ENCODE measurements at regions not wholly inside any gene's neighbourhood (a gene's known extent, or its start where the extent isn't known, plus 50 kb on each side); places are given as distances from the start of the nearest gene placed in this dataset.

- Mint-ChIP-seq H3K36me3 (ENCODE audit: low read depth) (no peaks in the 10 kb centered on the region), H3K27me3 (no peaks in the 10 kb centered on the region), H3K4me1 (no peaks in the 10 kb centered on the region), H3K9me3 (no peaks in the 10 kb centered on the region), H3K4me3 (no peak overlapping the region), H3K27ac (no peak overlapping the region)
- ChIA-PET CTCF (no interaction called here), POLR2A (no interaction called here)
- no peak for DNase-seq
Observed at GRCh38 chr19:29336425-29336824, 123.5 kb upstream of the UQCRFS1 start.

- POLR2A ChIA-PET, result no interaction called here
- DNase-seq, result no peak
- H3K4me1 Mint-ChIP-seq, result no peaks in the 10 kb centered on the region
- no peaks in the 10 kb centered on the region for H3K36me3 Mint-ChIP-seq (ENCODE audit: low read depth)
- H3K9me3 Mint-ChIP-seq, result no peaks in the 10 kb centered on the region
- H3K27ac Mint-ChIP-seq, result no peak overlapping the region
- CTCF ChIA-PET, result no interaction called here
- no peaks in the 10 kb centered on the region for H3K27me3 Mint-ChIP-seq
- H3K4me3 Mint-ChIP-seq, result no peak overlapping the region
Observed at GRCh38 chr19:29337029-29337428, 124.1 kb upstream of the UQCRFS1 start.

DNA sequence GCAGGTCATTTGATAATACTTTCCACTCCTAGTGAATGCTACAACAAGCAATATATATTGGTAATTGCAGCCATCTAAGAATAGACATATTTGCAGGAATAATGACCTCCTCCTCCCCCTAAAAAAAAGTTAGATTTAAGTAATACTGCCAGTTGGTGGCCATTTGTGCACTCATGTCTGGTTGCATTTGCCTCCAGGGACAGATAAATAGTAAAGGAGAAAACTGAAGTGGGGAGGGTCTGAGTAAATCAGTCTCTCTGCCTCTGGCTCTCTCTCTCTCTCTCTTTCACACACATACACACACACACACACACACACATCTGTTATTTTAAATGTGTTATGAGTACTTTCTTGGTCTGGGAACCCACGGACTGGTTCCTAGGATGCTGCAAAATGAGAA is 125.5 kb upstream of the UQCRFS1 start:
- CTCF ChIA-PET, result no interaction called here
- Mint-ChIP-seq H3K4me3 (no peak overlapping the region), H3K36me3 (ENCODE audit: low read depth) (no peaks in the 10 kb centered on the region), H3K27me3 (no peaks in the 10 kb centered on the region), H3K9me3 (peaks cover 11% of the 10 kb centered on the region), H3K4me1 (no peaks in the 10 kb centered on the region), H3K27ac (no peak overlapping the region)
- POLR2A ChIA-PET, result no interaction called here
- DNase-seq, result no peak

GRCh38 chr19:29342721-29343120 is 129.8 kb upstream of the UQCRFS1 start:
- Mint-ChIP-seq H3K4me1 (no peaks in the 10 kb centered on the region), H3K36me3 (ENCODE audit: low read depth) (no peaks in the 10 kb centered on the region), H3K4me3 (no peak overlapping the region), H3K27me3 (peaks cover 5% of the 10 kb centered on the region), H3K9me3 (peaks cover 18% of the 10 kb centered on the region), H3K27ac (no peak overlapping the region)
- POLR2A ChIA-PET, result no interaction called here
- no peak for DNase-seq
- CTCF ChIA-PET, result no interaction called here

GRCh38 chr19:29364224-29364726 is 151.3 kb upstream of the UQCRFS1 start:
- CTCF ChIA-PET, result no interaction called here
- POLR2A ChIA-PET, result no interaction called here
- DNase-seq, result no peak
- H3K27ac Mint-ChIP-seq, result no peak overlapping the region
- no peaks in the 10 kb centered on the region for H3K36me3 Mint-ChIP-seq (ENCODE audit: low read depth)
- H3K9me3 Mint-ChIP-seq, result peaks cover 2% of the 10 kb centered on the region
- peaks cover 29% of the 10 kb centered on the region for H3K27me3 Mint-ChIP-seq
- no peaks in the 10 kb centered on the region for H3K4me1 Mint-ChIP-seq
- H3K4me3 Mint-ChIP-seq, result no peak overlapping the region

DNA sequence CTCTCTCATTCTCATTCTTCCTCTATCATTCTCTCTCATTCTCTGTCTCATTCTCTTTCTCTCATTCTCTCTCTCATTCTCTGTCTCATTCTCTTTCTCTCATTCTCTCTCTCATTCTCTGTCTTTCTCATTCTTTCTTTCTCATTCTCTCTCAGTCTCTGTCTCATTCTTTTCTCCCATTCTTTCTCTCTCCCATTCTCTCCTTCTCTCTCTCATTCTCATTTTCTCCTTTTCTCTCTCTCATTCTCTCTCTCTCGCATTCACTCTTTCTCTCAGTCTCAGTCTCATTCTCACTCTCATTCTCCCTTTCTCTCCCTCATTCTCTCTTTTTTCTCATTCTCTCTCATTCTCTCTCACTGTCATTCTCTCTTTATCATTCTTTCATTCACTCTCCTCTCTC is 152.0 kb upstream of the UQCRFS1 start:
- peaks cover 27% of the 10 kb centered on the region for H3K27me3 Mint-ChIP-seq
- no peak overlapping the region for H3K27ac Mint-ChIP-seq
- no peak overlapping the region for H3K4me3 Mint-ChIP-seq
- no peak for DNase-seq
- H3K9me3 Mint-ChIP-seq, result peaks cover 2% of the 10 kb centered on the region
- H3K36me3 Mint-ChIP-seq (ENCODE audit: low read depth), result no peaks in the 10 kb centered on the region
- no peaks in the 10 kb centered on the region for H3K4me1 Mint-ChIP-seq
- CTCF ChIA-PET, result no interaction called here
- POLR2A ChIA-PET, result no interaction called here

GRCh38 chr19:29365836-29366417 is 153.0 kb upstream of the UQCRFS1 start:
- CTCF ChIA-PET, result interaction anchor here (0.7 kb wide), 1 partner anchor 50 kb away, joined by 3 read pairs; no protein-coding TSS in a partner anchor
- no peak overlapping the region for H3K4me3 Mint-ChIP-seq
- no peak overlapping the region for H3K27ac Mint-ChIP-seq
- DNase-seq, result no peak
- POLR2A ChIA-PET, result no interaction called here
- H3K27me3 Mint-ChIP-seq, result peaks cover 26% of the 10 kb centered on the region
- H3K4me1 Mint-ChIP-seq, result no peaks in the 10 kb centered on the region
- no peaks in the 10 kb centered on the region for H3K36me3 Mint-ChIP-seq (ENCODE audit: low read depth)
- H3K9me3 Mint-ChIP-seq, result peaks cover 2% of the 10 kb centered on the region

- Mint-ChIP-seq H3K9me3 (peaks cover 2% of the 10 kb centered on the region), H3K27me3 (peaks cover 26% of the 10 kb centered on the region), H3K4me1 (no peaks in the 10 kb centered on the region), H3K4me3 (no peak overlapping the region), H3K36me3 (ENCODE audit: low read depth) (no peaks in the 10 kb centered on the region), H3K27ac (no peak overlapping the region)
- ChIA-PET CTCF (no interaction called here), POLR2A (no interaction called here)
- DNase-seq, result no peak
Observed at GRCh38 chr19:29366757-29367156, 153.8 kb upstream of the UQCRFS1 start.

DNA sequence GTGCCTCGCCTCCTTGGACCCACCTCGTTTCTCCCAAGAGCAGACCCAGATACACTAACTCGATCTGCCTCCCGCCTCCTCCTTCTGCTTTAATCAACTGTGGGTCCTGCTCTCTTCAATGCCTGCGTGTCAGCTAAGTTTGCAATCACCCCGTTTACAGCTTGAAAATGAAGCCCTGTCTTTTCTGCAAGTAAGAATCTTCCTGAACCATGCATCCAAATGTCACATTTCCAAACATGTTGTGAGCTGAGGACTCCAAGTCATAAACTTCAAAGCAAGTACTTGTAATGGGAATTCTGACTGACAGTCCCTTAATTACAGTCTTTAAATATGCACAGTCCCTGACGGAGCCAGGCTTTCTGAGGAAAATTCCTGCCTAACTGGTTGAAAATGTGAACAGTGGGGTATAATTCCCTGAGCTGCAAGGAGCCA is 154.9 kb upstream of the UQCRFS1 start:
- CTCF ChIA-PET, result no interaction called here
- no peak for DNase-seq
- H3K27ac Mint-ChIP-seq, result no peak overlapping the region
- H3K4me1 Mint-ChIP-seq, result no peaks in the 10 kb centered on the region
- peaks cover 26% of the 10 kb centered on the region for H3K27me3 Mint-ChIP-seq
- no peak overlapping the region for H3K4me3 Mint-ChIP-seq
- no peaks in the 10 kb centered on the region for H3K36me3 Mint-ChIP-seq (ENCODE audit: low read depth)
- H3K9me3 Mint-ChIP-seq, result no peaks in the 10 kb centered on the region
- POLR2A ChIA-PET, result no interaction called here

GRCh38 chr19:29370276-29370675 is 155.5 kb upstream of the VSTM2B start:
- no peaks in the 10 kb centered on the region for H3K9me3 Mint-ChIP-seq
- H3K4me3 Mint-ChIP-seq, result no peak overlapping the region
- H3K4me1 Mint-ChIP-seq, result no peaks in the 10 kb centered on the region
- no peaks in the 10 kb centered on the region for H3K36me3 Mint-ChIP-seq (ENCODE audit: low read depth)
- peaks cover 10% of the 10 kb centered on the region for H3K27me3 Mint-ChIP-seq
- ChIA-PET POLR2A (no interaction called here), CTCF (no interaction called here)
- no peak overlapping the region for H3K27ac Mint-ChIP-seq
- no peak for DNase-seq

GRCh38 chr19:29371251-29372090 is 154.3 kb upstream of the VSTM2B start:
- Mint-ChIP-seq H3K27me3 (no peaks in the 10 kb centered on the region), H3K9me3 (no peaks in the 10 kb centered on the region), H3K27ac (no peak overlapping the region), H3K36me3 (ENCODE audit: low read depth) (no peaks in the 10 kb centered on the region), H3K4me3 (no peak overlapping the region), H3K4me1 (no peaks in the 10 kb centered on the region)
- no peak for DNase-seq
- POLR2A ChIA-PET, result no interaction called here
- CTCF ChIA-PET, result no interaction called here

- no peaks in the 10 kb centered on the region for H3K9me3 Mint-ChIP-seq
- no peak overlapping the region for H3K4me3 Mint-ChIP-seq
- no peaks in the 10 kb centered on the region for H3K27me3 Mint-ChIP-seq
- H3K4me1 Mint-ChIP-seq, result no peaks in the 10 kb centered on the region
- DNase-seq, result no peak
- no peak overlapping the region for H3K27ac Mint-ChIP-seq
- no peaks in the 10 kb centered on the region for H3K36me3 Mint-ChIP-seq (ENCODE audit: low read depth)
- CTCF ChIA-PET, result no interaction called here
- POLR2A ChIA-PET, result no interaction called here
Observed at GRCh38 chr19:29372091-29372415, 153.7 kb upstream of the VSTM2B start.

GRCh38 chr19:29372461-29372860 is 153.3 kb upstream of the VSTM2B start:
- no peak for DNase-seq
- H3K27me3 Mint-ChIP-seq, result no peaks in the 10 kb centered on the region
- no peak overlapping the region for H3K4me3 Mint-ChIP-seq
- no peaks in the 10 kb centered on the region for H3K36me3 Mint-ChIP-seq (ENCODE audit: low read depth)
- no peaks in the 10 kb centered on the region for H3K9me3 Mint-ChIP-seq
- no peak overlapping the region for H3K27ac Mint-ChIP-seq
- no peaks in the 10 kb centered on the region for H3K4me1 Mint-ChIP-seq
- CTCF ChIA-PET, result no interaction called here
- POLR2A ChIA-PET, result no interaction called here
